CD4-positive, alpha-beta memory T cell (primary cell): ENCODE measurements at regions not wholly inside any gene's neighbourhood (a gene's known extent, or its start where the extent isn't known, plus 50 kb on each side); places are given as distances from the start of the nearest gene placed in this dataset.

ENCODE experiments used
- CTCF ChIA-PET: fragments of 350-600 bp; sonication (Branson Sonifier 250); formaldehyde crosslinking; loops from one replicate; lab custom pipeline; 2021; ENCODE audit warnings: inconsistent platforms; ENCODE audit not compliant: partially characterized antibody; lab: Charles Lee
- POLR2A ChIA-PET: fragments of 350-600 bp; sonication (Branson Sonifier 250); formaldehyde crosslinking; loops from one replicate; lab custom pipeline; 2021; ENCODE audit not compliant: partially characterized antibody; lab: Charles Lee
- DNase-seq, 5 donors: peaks; one replicate each; pipeline versions ENCODE4 v3.0.0 to v3.0.0-alpha.2; 2020 to 2022; ENCODE audit warnings: mixed read lengths in 1 of 5
- H3K27ac ChIP-seq: one replicate; pipeline ENCODE4 v1.7.0; 2013; ENCODE audit warnings: low read depth, low read length
- H3K27me3 ChIP-seq: 2 replicates; pipeline ENCODE4 v1.7.0; 2013; ENCODE audit warnings: mild to moderate bottlenecking, low read length, moderate library complexity; ENCODE audit not compliant: insufficient read depth
- H3K36me3 ChIP-seq: 2 replicates; pipeline ENCODE4 v1.7.0; 2013; ENCODE audit warnings: mild to moderate bottlenecking, low read length, moderate library complexity; ENCODE audit not compliant: insufficient read depth
- H3K4me1 ChIP-seq: 2 replicates; pipeline ENCODE4 v1.7.0; 2013; ENCODE audit warnings: mild to moderate bottlenecking, low read length, moderate library complexity; ENCODE audit not compliant: insufficient read depth
- H3K4me3 ChIP-seq, 2 donors: one replicate each; pipeline ENCODE4 v1.7.0; 2013; ENCODE audit warnings: low read length in 2 of 2, mild to moderate bottlenecking in 1 of 2
- H3K9me3 ChIP-seq, 2 donors: one replicate each; pipeline ENCODE4 v1.7.0; 2013; ENCODE audit warnings: low read length in 2 of 2, control low read depth in 1 of 2; ENCODE audit not compliant: control insufficient read depth in 1 of 2
- H3K27ac Mint-ChIP-seq, 7 donors: one replicate each; pipeline ENCODE4 v1.8.0; 2020 to 2021; ENCODE audit warnings: mixed read lengths in 7 of 7, mild to moderate bottlenecking in 6 of 7, inconsistent platforms in 3 of 7, moderate library complexity in 3 of 7
- H3K27me3 Mint-ChIP-seq, 2 donors: one replicate each; pipeline ENCODE4 v1.8.0; 2020 to 2021; ENCODE audit warnings: mixed read lengths in 2 of 2
- H3K36me3 Mint-ChIP-seq, 2 donors: one replicate each; pipeline ENCODE4 v1.8.0; 2020 to 2021; ENCODE audit warnings: mixed read lengths in 2 of 2, inconsistent platforms in 1 of 2, mild to moderate bottlenecking in 1 of 2
- H3K4me1 Mint-ChIP-seq, 4 donors: one replicate each; pipeline ENCODE4 v1.8.0; 2020 to 2021; ENCODE audit warnings: mixed read lengths in 4 of 4, mild to moderate bottlenecking in 1 of 4
- H3K4me3 Mint-ChIP-seq, 8 donors: one replicate each; pipeline ENCODE4 v1.8.0; 2020 to 2021; ENCODE audit warnings: mixed read lengths in 8 of 8, mild to moderate bottlenecking in 7 of 8, moderate library complexity in 6 of 8, inconsistent platforms in 3 of 8
- H3K9me3 Mint-ChIP-seq, 8 donors: one replicate each; pipeline ENCODE4 v1.8.0; 2020 to 2021; ENCODE audit warnings: mixed read lengths in 8 of 8, mild to moderate bottlenecking in 5 of 8, inconsistent platforms in 3 of 8, moderate library complexity in 1 of 8
- intact Hi-C: fragments of 100-400 bp; cut with micrococcal nuclease; formaldehyde crosslinking; loops from one replicate; pipeline ENCODE4 v1.15.1; 2023

DNA sequence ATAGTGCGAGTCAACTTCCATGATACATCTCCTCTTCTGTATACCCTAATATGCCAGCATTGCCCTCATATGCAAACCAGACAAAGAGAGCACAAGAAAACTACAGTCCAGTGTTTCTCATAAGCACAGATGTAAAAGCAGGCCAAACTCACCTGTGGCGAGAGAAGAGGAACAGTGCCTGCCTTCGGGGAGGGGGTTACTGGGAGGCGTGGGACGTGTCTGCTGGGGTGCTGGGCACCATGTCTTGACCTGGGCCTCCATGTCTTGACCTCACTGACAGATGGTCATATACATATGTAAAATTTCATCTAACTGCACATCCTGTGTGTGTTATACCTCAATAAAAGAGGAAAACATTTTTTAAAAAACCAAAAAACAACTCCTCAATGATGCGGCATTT is 159.3 kb upstream of the PPP1R26 start:
- Histone ChIP-seq H3K9me3 (no peaks in the 10 kb centered on the region), H3K27me3 (no peaks in the 10 kb centered on the region), H3K27ac (no peak overlapping the region), H3K4me1 (no peaks in the 10 kb centered on the region), H3K4me3 (no peak overlapping the region), H3K36me3 (no peaks in the 10 kb centered on the region)
- intact Hi-C loops, result no loop called here
- H3K36me3 Mint-ChIP-seq, result no peaks in the 10 kb centered on the region
- ChIA-PET POLR2A (no interaction called here), CTCF (no interaction called here)
- H3K4me3 Mint-ChIP-seq, result no peak overlapping the region
- no peak overlapping the region for H3K27ac Mint-ChIP-seq
- no peaks in the 10 kb centered on the region for H3K4me1 Mint-ChIP-seq
- DNase-seq, result no peak
- H3K9me3 Mint-ChIP-seq, result peaks cover 0 to 2% (median 0%) of the 10 kb centered on the region in 8 donors
- peaks cover 0 to 2% of the 10 kb centered on the region in 2 donors for H3K27me3 Mint-ChIP-seq

DNA sequence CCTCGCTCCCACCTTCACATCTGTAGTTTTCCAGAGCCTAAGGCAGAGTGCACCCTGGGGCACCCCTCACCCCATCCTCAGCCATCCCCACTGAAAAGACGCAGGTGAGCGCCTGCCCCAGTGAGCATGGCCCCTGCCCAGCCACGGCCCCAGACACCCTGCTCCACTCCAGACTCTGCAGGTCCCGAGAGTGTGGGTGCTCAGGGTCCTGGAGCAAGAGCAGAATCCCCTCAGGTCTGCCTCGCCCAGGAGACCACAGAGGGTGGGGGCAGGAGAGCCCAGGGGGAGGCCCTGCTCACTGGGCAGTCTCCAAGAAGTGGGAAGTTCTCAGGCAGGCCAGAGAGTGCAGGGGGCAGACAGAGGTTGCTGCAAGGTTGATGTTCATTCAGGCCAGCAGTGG is 158.6 kb upstream of the PPP1R26 start:
- DNase-seq, result no peak
- H3K4me3 ChIP-seq, result no peak overlapping the region
- Mint-ChIP-seq H3K27ac (no peak overlapping the region), H3K27me3 (no peaks in the 10 kb centered on the region), H3K9me3 (peaks cover 0 to 2% (median 0%) of the 10 kb centered on the region in 8 donors), H3K4me1 (no peaks in the 10 kb centered on the region), H3K4me3 (no peak overlapping the region), H3K36me3 (no peaks in the 10 kb centered on the region)
- ChIA-PET CTCF (no interaction called here), POLR2A (no interaction called here)
- no peaks in the 10 kb centered on the region for H3K9me3 ChIP-seq
- intact Hi-C loops, result no loop called here
- H3K4me1 ChIP-seq, result no peaks in the 10 kb centered on the region
- H3K27ac ChIP-seq, result no peak overlapping the region
- H3K27me3 ChIP-seq, result no peaks in the 10 kb centered on the region
- no peaks in the 10 kb centered on the region for H3K36me3 ChIP-seq

DNA sequence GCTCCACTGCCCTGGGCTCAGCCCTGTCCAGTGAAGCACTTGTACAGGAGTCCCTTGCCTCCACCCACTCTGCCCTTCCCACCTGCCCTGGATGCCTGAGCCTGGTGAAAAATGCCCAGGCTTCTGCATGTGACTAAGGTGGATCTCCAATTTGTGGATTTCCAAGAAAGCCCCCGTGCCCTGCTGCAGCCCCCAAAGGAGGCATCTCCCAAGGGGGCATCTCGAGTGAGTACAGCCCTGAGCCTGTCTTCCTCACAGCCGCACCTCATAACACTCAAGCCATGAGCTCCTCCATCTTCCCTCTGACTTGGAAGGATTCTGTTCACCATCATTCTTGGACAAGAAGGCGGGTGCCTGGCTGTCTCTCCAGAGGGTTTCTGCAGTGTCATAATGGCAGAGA is 158.0 kb upstream of the PPP1R26 start:
- Histone ChIP-seq H3K4me3 (no peak overlapping the region), H3K36me3 (no peaks in the 10 kb centered on the region), H3K9me3 (no peaks in the 10 kb centered on the region), H3K27ac (no peak overlapping the region), H3K27me3 (no peaks in the 10 kb centered on the region), H3K4me1 (no peaks in the 10 kb centered on the region)
- CTCF ChIA-PET, result no interaction called here
- Mint-ChIP-seq H3K27ac (no peak overlapping the region), H3K27me3 (no peaks in the 10 kb centered on the region), H3K9me3 (peaks cover 0 to 2% (median 0%) of the 10 kb centered on the region in 8 donors), H3K4me1 (no peaks in the 10 kb centered on the region), H3K36me3 (no peaks in the 10 kb centered on the region), H3K4me3 (no peak overlapping the region)
- no peak for DNase-seq
- POLR2A ChIA-PET, result no interaction called here
- intact Hi-C loops, result no loop called here

DNA sequence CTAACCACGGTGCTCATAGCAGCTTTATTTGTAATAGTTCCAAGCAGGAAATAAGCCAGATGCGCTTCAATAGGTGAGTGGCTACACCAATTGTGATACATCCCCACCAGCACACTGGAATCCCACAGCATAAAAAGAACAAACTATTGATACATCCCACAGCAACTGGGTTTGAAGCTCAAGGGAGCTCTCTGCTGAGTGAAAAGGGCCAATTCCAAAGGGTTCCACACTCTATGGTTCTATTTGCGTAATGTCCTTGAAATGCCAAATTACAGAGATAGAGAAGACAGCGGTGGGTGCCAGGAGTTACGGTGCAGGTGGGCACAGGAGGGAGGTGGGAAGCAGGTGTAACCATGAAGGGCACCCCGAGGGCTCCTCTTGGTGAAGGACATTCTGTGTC is 155.3 kb upstream of the PPP1R26 start:
- CTCF ChIA-PET, result no interaction called here
- intact Hi-C loops, result no loop called here
- H3K9me3 Mint-ChIP-seq, result peaks cover 0 to 2% (median 0%) of the 10 kb centered on the region in 8 donors

DNA sequence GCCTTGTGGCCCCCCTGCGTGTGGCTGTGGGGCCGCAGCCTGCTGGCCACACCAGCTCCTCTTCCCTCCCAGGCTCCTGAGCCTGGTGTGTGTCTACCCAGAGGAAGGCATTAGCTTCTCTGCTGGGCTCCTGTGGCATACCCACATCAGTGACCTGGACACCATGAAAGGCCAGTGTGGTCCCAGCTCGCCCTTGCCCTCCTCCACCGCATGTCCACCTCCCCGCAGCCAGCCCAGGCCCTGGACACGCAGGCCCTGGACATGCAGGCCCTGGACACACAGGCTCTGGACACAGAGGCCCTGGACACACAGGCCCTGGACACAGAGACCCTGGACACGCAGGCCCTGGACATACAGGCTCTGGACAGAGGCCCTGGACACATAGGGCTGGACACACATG is 153.4 kb upstream of the PPP1R26 start:
- no peak overlapping the region for H3K27ac ChIP-seq
- no peaks in the 10 kb centered on the region for H3K4me1 Mint-ChIP-seq

More for the DNA sequence above, 155.3 kb upstream of the PPP1R26 start:
- Histone ChIP-seq H3K4me3 (no peak overlapping the region), H3K36me3 (no peaks in the 10 kb centered on the region), H3K27me3 (no peaks in the 10 kb centered on the region), H3K27ac (no peak overlapping the region), H3K9me3 (no peaks in the 10 kb centered on the region), H3K4me1 (no peaks in the 10 kb centered on the region)
- no peak overlapping the region for H3K4me3 Mint-ChIP-seq
- H3K36me3 Mint-ChIP-seq, result no peaks in the 10 kb centered on the region
- no peak overlapping the region for H3K27ac Mint-ChIP-seq
- no peak for DNase-seq
- peaks cover 0 to 4% of the 10 kb centered on the region in 2 donors for H3K27me3 Mint-ChIP-seq
- H3K4me1 Mint-ChIP-seq, result no peaks in the 10 kb centered on the region
- POLR2A ChIA-PET, result no interaction called here

DNA sequence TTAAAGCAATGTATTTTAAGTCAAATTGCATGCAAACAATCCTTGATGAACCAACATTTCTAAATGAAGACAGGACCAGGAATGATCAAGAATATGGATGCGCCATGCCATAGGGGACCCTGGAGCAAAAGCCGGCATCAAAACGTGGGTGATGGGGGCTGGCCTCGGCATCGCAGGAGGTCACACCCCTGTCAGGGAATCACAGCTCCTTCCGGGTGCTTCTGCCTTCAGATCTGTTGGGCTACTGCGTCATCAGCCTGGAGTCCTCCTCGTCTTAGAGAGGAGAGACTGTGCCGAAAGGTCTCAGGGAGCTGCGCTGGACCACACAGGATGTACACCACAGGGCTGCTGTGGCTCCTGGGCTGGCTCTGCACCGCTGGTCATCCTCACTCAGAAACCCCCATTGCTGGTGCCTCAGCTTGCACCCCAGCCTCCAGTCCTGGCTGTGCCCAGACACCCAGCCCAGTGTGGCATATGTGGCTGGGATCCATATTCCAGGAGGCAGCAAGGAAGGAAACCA is 152.9 kb upstream of the PPP1R26 start:
- H3K27me3 ChIP-seq, result no peaks in the 10 kb centered on the region
- Mint-ChIP-seq H3K36me3 (no peaks in the 10 kb centered on the region), H3K4me1 (no peaks in the 10 kb centered on the region), H3K27ac (no peak overlapping the region), H3K27me3 (peaks cover 4 to 10% of the 10 kb centered on the region in 2 donors), H3K9me3 (no peaks in the 10 kb centered on the region), H3K4me3 (no peak overlapping the region)
- H3K36me3 ChIP-seq, result no peaks in the 10 kb centered on the region
- no peaks in the 10 kb centered on the region for H3K4me1 ChIP-seq
- H3K27ac ChIP-seq, result no peak overlapping the region
- no peaks in the 10 kb centered on the region for H3K9me3 ChIP-seq
- intact Hi-C loops, result no loop called here
- CTCF ChIA-PET, result no interaction called here
- DNase-seq, result no peak
- no peak overlapping the region for H3K4me3 ChIP-seq
- POLR2A ChIA-PET, result no interaction called here

More for the DNA sequence above, 153.4 kb upstream of the PPP1R26 start:
- peaks cover 4 to 9% of the 10 kb centered on the region in 2 donors for H3K27me3 Mint-ChIP-seq
- H3K4me3 Mint-ChIP-seq, result no peak overlapping the region
- no peak overlapping the region for H3K27ac Mint-ChIP-seq
- H3K4me3 ChIP-seq, result no peak overlapping the region
- no peaks in the 10 kb centered on the region for H3K9me3 Mint-ChIP-seq
- H3K27me3 ChIP-seq, result no peaks in the 10 kb centered on the region
- H3K36me3 Mint-ChIP-seq, result no peaks in the 10 kb centered on the region
- H3K9me3 ChIP-seq, result no peaks in the 10 kb centered on the region
- no peak for DNase-seq
- ChIA-PET POLR2A (no interaction called here), CTCF (no interaction called here)
- intact Hi-C loops, result no loop called here
- H3K4me1 ChIP-seq, result no peaks in the 10 kb centered on the region
- no peaks in the 10 kb centered on the region for H3K36me3 ChIP-seq

DNA sequence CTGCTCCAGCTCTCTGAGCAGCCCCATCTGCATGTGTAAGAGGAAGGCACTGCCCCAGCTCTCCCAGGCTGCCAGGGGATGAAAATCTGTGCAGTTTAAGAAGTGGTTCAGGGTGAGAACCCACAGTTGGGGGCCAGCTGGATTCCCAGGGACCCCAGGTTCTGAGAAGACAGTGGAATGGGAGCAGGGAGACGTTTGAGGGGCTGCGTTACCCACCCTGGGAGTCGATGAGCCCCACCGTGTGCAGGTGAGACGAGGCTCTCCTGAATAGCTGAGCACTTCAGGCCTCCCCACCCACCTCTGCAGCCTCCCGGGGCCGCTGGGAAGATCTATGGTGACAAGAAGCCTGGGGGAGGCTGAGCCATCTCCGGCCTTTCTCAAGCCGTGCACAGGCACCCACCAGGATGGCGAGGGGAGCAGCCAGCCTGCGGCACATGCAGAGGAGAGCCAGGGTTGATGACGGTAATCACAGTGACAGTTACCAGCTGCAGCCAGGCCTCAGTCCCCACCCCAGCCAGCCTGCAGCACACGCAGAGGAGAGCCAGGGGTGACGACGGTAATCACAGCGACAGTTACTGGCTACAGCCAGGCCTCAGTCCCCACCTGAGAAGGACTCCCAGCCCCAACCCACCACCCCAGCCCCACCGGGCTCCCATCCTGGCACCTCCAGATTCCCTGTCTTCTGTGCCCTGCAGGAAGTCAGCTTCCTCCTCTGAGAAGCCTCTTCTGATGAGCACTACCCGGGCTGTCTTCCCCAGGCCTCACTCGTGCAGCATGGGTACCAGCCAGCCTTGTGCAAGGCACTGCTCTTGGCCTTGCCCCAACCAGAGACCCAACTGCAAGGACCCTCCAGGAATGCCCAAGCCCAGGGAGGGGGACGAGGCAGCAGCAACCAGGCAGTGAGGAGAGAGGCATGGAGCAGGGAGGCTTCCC is 150.8 kb upstream of the PPP1R26 start:
- Histone ChIP-seq H3K36me3 (no peaks in the 10 kb centered on the region), H3K4me1 (no peaks in the 10 kb centered on the region), H3K27me3 (no peaks in the 10 kb centered on the region), H3K4me3 (no peak overlapping the region), H3K27ac (no peak overlapping the region), H3K9me3 (no peaks in the 10 kb centered on the region)
- ChIA-PET POLR2A (no interaction called here), CTCF (no interaction called here)
- H3K27me3 Mint-ChIP-seq, result peaks cover 4 to 10% of the 10 kb centered on the region in 2 donors
- H3K4me3 Mint-ChIP-seq, result no peak overlapping the region
- H3K4me1 Mint-ChIP-seq, result no peaks in the 10 kb centered on the region
- intact Hi-C loops, result no loop called here
- no peak overlapping the region for H3K27ac Mint-ChIP-seq
- H3K9me3 Mint-ChIP-seq, result peaks cover 0 to 3% (median 0%) of the 10 kb centered on the region in 8 donors
- no peaks in the 10 kb centered on the region for H3K36me3 Mint-ChIP-seq
- no peak for DNase-seq
